IMR-90 (cell line): ENCODE measurements at regions not wholly inside any gene's neighbourhood (a gene's known extent, or its start where the extent isn't known, plus 50 kb on each side); places are given as distances from the start of the nearest gene placed in this dataset.

Experiments
- ATAC-seq: fragments of 200-7000 bp; cut with Tn5 transposase; 2 replicates; pipeline ENCODE4 v1.9.1; 2020; ENCODE audit warnings: low read depth, mild to moderate bottlenecking, moderate library complexity
- BruUV-seq: library from RNA; stranded (reverse); fragments of 400-500 nt; replicated peaks from 2 replicates; lab custom pipeline; 2021; lab: Mats Ljungman, UMichigan
- CTCF ChIA-PET: fragments of 300-600 bp; formaldehyde crosslinking; extraction: SDS; loops from one replicate; lab custom pipeline; 2021; ENCODE audit warnings: antibody characterized with exemption; lab: Yijun Ruan, JAX
- POLR2A ChIA-PET: fragments of 300-600 bp; sonication (Branson Sonifier 250); formaldehyde crosslinking; loops from one replicate; lab custom pipeline; 2022; ENCODE audit warnings: antibody characterized with exemption; ENCODE audit not compliant: unreplicated experiment; lab: Charles Lee
- DNase-seq: peaks from one replicate; pipeline ENCODE4 v3.0.0; 2013
- H2AFZ ChIP-seq: replicated peaks from 2 replicates; pipeline ENCODE3; 2013; ENCODE audit warnings: low read length, mild to moderate bottlenecking; ENCODE audit not compliant: poor library complexity
- H2AK5ac ChIP-seq: 2 replicates; pipeline ENCODE4 v1.6.1; 2013; ENCODE audit warnings: low read depth, low read length, inconsistent platforms
- H2AK9ac ChIP-seq: replicated peaks from 2 replicates; pipeline ENCODE3; 2013; ENCODE audit warnings: mild to moderate bottlenecking, low read depth, low read length, moderate library complexity; ENCODE audit not compliant: poor library complexity
- H2BK120ac ChIP-seq: 2 replicates; pipeline ENCODE4 v1.6.1; 2013; ENCODE audit warnings: low read depth, low read length, inconsistent platforms
- H2BK15ac ChIP-seq: 3 replicates; pipeline ENCODE4 v1.6.1; 2013; ENCODE audit warnings: low read depth, low read length, inconsistent platforms
- H2BK20ac ChIP-seq: 2 replicates; pipeline ENCODE4 v1.6.1; 2013; ENCODE audit warnings: low read depth, mild to moderate bottlenecking, inconsistent platforms, low read length, moderate library complexity
- H2BK5ac ChIP-seq: 2 replicates; pipeline ENCODE4 v1.6.1; 2013; ENCODE audit warnings: mild to moderate bottlenecking, low read depth, low read length, inconsistent platforms; ENCODE audit not compliant: poor library complexity, severe bottlenecking
- H3K14ac ChIP-seq: replicated peaks from 2 replicates; pipeline ENCODE4 v1.6.1; 2013; ENCODE audit warnings: low read depth, low read length, inconsistent platforms
- H3K18ac ChIP-seq: 2 replicates; pipeline ENCODE4 v1.6.1; 2013; ENCODE audit warnings: low read depth, low read length, control low read depth
- H3K23ac ChIP-seq: 2 replicates; pipeline ENCODE4 v1.6.1; 2013; ENCODE audit warnings: low read depth, low read length, inconsistent platforms
- H3K27ac ChIP-seq: 2 replicates; pipeline ENCODE4 v1.5.1; 2013; ENCODE audit warnings: mild to moderate bottlenecking, control low read depth, low read length; ENCODE audit not compliant: insufficient read depth
- H3K27me3 ChIP-seq: 2 replicates; pipeline ENCODE4 v1.6.1; 2013; ENCODE audit warnings: low read length; ENCODE audit not compliant: control insufficient read depth, insufficient read depth
- H3K36me3 ChIP-seq: 2 replicates; pipeline ENCODE4 v1.6.1; 2013; ENCODE audit warnings: low read length, mixed read lengths; ENCODE audit not compliant: control insufficient read depth, insufficient read depth
- H3K4ac ChIP-seq: 2 replicates; pipeline ENCODE4 v1.6.1; 2013; ENCODE audit warnings: low read depth, low read length, inconsistent platforms
- H3K4me1 ChIP-seq: 2 replicates; pipeline ENCODE4 v1.6.1; 2013; ENCODE audit warnings: low read length, mixed read lengths; ENCODE audit not compliant: control insufficient read depth, insufficient read depth
- H3K4me2 ChIP-seq: 2 replicates; pipeline ENCODE4 v1.6.1; 2013; ENCODE audit warnings: low read depth, mild to moderate bottlenecking, control low read depth, low read length, moderate library complexity
- H3K4me3 ChIP-seq: 2 replicates; pipeline ENCODE4 v1.5.1; 2013; ENCODE audit warnings: low read depth, mild to moderate bottlenecking, control low read depth, low read length, moderate library complexity; ENCODE audit not compliant: insufficient read depth
- H3K56ac ChIP-seq: 2 replicates; pipeline ENCODE4 v1.6.1; 2013; ENCODE audit warnings: low read length, inconsistent platforms; ENCODE audit not compliant: insufficient read depth; ENCODE audit errors: extremely low read depth
- H3K79me1 ChIP-seq, 2 experiments: 2 replicates each; pipeline ENCODE4 v1.6.1; 2013; ENCODE audit warnings: low read length in 2 of 2, inconsistent platforms in 1 of 2, low read depth in 1 of 2
- H3K9ac ChIP-seq: 2 replicates; pipeline ENCODE4 v1.6.1; 2013; ENCODE audit warnings: low read depth, low read length, control low read depth
- H3K9me1 ChIP-seq: 2 replicates; pipeline ENCODE4 v1.6.1; 2013; ENCODE audit warnings: low read length, inconsistent platforms; ENCODE audit not compliant: insufficient read depth
- H3K9me3 ChIP-seq: 2 replicates; pipeline ENCODE4 v1.6.1; 2013; ENCODE audit warnings: low read length; ENCODE audit not compliant: control insufficient read depth, insufficient read depth
- H4K20me1 ChIP-seq: 2 replicates; pipeline ENCODE4 v1.6.1; 2013; ENCODE audit warnings: low read length, inconsistent platforms; ENCODE audit not compliant: insufficient read depth
- H4K5ac ChIP-seq: 2 replicates; pipeline ENCODE4 v1.6.1; 2013; ENCODE audit warnings: mild to moderate bottlenecking, low read depth, low read length, control low read depth
- H4K8ac ChIP-seq, 2 experiments: 2 replicates each; pipeline ENCODE4 v1.6.1; 2013; ENCODE audit warnings: low read depth in 2 of 2, low read length in 2 of 2, control low read depth in 1 of 2, inconsistent platforms in 1 of 2
- H4K91ac ChIP-seq: 2 replicates; pipeline ENCODE4 v1.6.1; 2013; ENCODE audit warnings: low read depth, low read length, inconsistent platforms; ENCODE audit not compliant: insufficient read depth
- BHLHE40 ChIP-seq: fragments of 150-350 bp; IDR thresholded peaks from 2 replicates; pipeline ENCODE4 v1.6.1; 2016; ENCODE audit warnings: mild to moderate bottlenecking, low read depth, low read length
- CEBPB ChIP-seq: IDR thresholded peaks from 2 replicates; pipeline ENCODE4 v1.6.1; 2012; ENCODE audit warnings: low read depth, low read length, improper control_type of control experiment
- CHD1 ChIP-seq: IDR thresholded peaks from 2 replicates; pipeline ENCODE4 v1.6.1; 2012; ENCODE audit warnings: low read depth, low read length, improper control_type of control experiment
- CTCF ChIP-seq: conservative IDR thresholded peaks from 2 replicates; pipeline ENCODE4 v1.5.1; 2012; ENCODE audit warnings: mild to moderate bottlenecking, low read depth, low read length, improper control_type of control experiment
- ELK1 ChIP-seq: fragments of 150-350 bp; IDR thresholded peaks from 2 replicates; pipeline ENCODE4 v1.6.1; 2016; ENCODE audit warnings: low read depth, mild to moderate bottlenecking, low read length, moderate library complexity, borderline replicate concordance
- FOS ChIP-seq: fragments of 150-350 bp; IDR thresholded peaks from 2 replicates; pipeline ENCODE4 v1.6.1; 2016; ENCODE audit warnings: low read depth, low read length
- MAFK ChIP-seq: IDR thresholded peaks from 2 replicates; pipeline ENCODE4 v1.6.1; 2012; ENCODE audit warnings: low read depth, low read length, improper control_type of control experiment
- MAZ ChIP-seq: IDR thresholded peaks from 2 replicates; pipeline ENCODE4 v1.6.1; 2012; ENCODE audit warnings: low read depth, mild to moderate bottlenecking, low read length, improper control_type of control experiment, moderate library complexity, borderline replicate concordance
- MXI1 ChIP-seq: IDR thresholded peaks from 2 replicates; pipeline ENCODE4 v1.6.1; 2012; ENCODE audit warnings: low read depth, mild to moderate bottlenecking, low read length, moderate library complexity, borderline replicate concordance
- NFE2L2 ChIP-seq: fragments of 150-350 bp; IDR thresholded peaks from 2 replicates; pipeline ENCODE4 v1.6.1; 2016; ENCODE audit warnings: low read depth, mild to moderate bottlenecking, low read length
- POLR2A ChIP-seq: IDR thresholded peaks from 2 replicates; pipeline ENCODE4 v1.6.1; 2012; ENCODE audit warnings: mild to moderate bottlenecking, low read depth, low read length
- RAD21 ChIP-seq: IDR thresholded peaks from 2 replicates; pipeline ENCODE4 v1.6.1; 2012; ENCODE audit warnings: low read length, improper control_type of control experiment
- RCOR1 ChIP-seq: IDR thresholded peaks from 2 replicates; pipeline ENCODE4 v1.6.1; 2012; ENCODE audit warnings: mild to moderate bottlenecking, low read length, improper control_type of control experiment; ENCODE audit not compliant: insufficient replicate concordance
- RFX5 ChIP-seq: IDR thresholded peaks from 2 replicates; pipeline ENCODE4 v1.8.0; 2012; ENCODE audit warnings: low read depth, mild to moderate bottlenecking, low read length, moderate library complexity
- SMC3 ChIP-seq: fragments of 150-350 bp; IDR thresholded peaks from 2 replicates; pipeline ENCODE4 v1.6.1; 2016; ENCODE audit warnings: low read depth, mild to moderate bottlenecking, antibody characterized with exemption, low read length, moderate library complexity
- USF2 ChIP-seq: fragments of 150-350 bp; IDR thresholded peaks from 2 replicates; pipeline ENCODE4 v1.6.1; 2017; ENCODE audit warnings: mild to moderate bottlenecking, antibody characterized with exemption, low read length, low read depth
- WGBS, 2 experiments: methylation state at CpG; one replicate each; pipeline versions ENCODE4 v1.1.5 to v1.1.7; 2013; ENCODE audit warnings: missing lambda C conversion rate in 2 of 2; ENCODE audit not compliant: insufficient read length in 1 of 2; ENCODE audit errors: extremely low coverage in 2 of 2; 5-methylcytosine and 5-hydroxymethylcytosine counted together
- dilution Hi-C: fragments of 300-500 bp; cut with HindIII; formaldehyde crosslinking; loops from one replicate; pipeline ENCODE4 v1.14.3; 2018; ENCODE audit warnings: low sequenced_read_pairs; ENCODE audit not compliant: unreplicated experiment
- in situ Hi-C: fragments of 300-500 bp; cut with MboI; formaldehyde crosslinking; loops from 3 replicates; pipeline ENCODE4 v1.14.3; 2019; ENCODE audit warnings: low sequenced_read_pairs, inconsistent platforms, mixed read lengths
- intact Hi-C: fragments of 100-400 bp; cut with micrococcal nuclease; formaldehyde crosslinking; loops from 2 replicates; pipeline ENCODE4 v1.10.0; 2022

GRCh38 chr22:34017205-34017604 lies 96.9 kb upstream of the LARGE1 start:
- ATAC-seq (no peak), DNase-seq (no peak)
- in situ Hi-C loops, result no loop called here

More at GRCh38 chr22:34017205-34017604, 96.9 kb upstream of the LARGE1 start:
- H2BK120ac ChIP-seq, result no peak overlapping the region
- no peak overlapping the region for H4K5ac ChIP-seq
- H2BK5ac ChIP-seq, result no peak overlapping the region
- H3K23ac ChIP-seq, result no peak overlapping the region
- H2AK9ac ChIP-seq, result no peak overlapping the region
- H2AFZ ChIP-seq, result no peak overlapping the region
- no peak overlapping the region for H3K4me2 ChIP-seq
- H2AK5ac ChIP-seq, result no peak overlapping the region
- H3K27ac ChIP-seq, result no peak overlapping the region
- H4K91ac ChIP-seq, result no peak overlapping the region
- no TSS peak for BruUV-seq
- H3K4me3 ChIP-seq, result no peak overlapping the region
- H3K9me3 ChIP-seq, result peaks cover 10% of the 10 kb centered on the region
- H2BK20ac ChIP-seq, result no peak overlapping the region
- POLR2A ChIA-PET, result no interaction called here
- H3K4me1 ChIP-seq, result no peaks in the 10 kb centered on the region
- no peaks in the 10 kb centered on the region for H3K36me3 ChIP-seq
- H3K56ac ChIP-seq, result no peak overlapping the region
- no CpG with 5 or more reads among the region's 4 CpGs for WGBS, 2 experiments
- no peak overlapping the region for H2BK15ac ChIP-seq
- H3K9me1 ChIP-seq, result no peaks in the 10 kb centered on the region
- CTCF ChIA-PET, result no interaction called here
- H4K20me1 ChIP-seq, result no peaks in the 10 kb centered on the region
- no peaks in the 10 kb centered on the region for H3K27me3 ChIP-seq
- H3K14ac ChIP-seq, result no peak overlapping the region
- dilution Hi-C loops (no loop called here), intact Hi-C loops (no loop called here)
- H4K8ac ChIP-seq, result no peak overlapping the region
- H3K18ac ChIP-seq, result no peak overlapping the region
- no peak for TF ChIP-seq CHD1
- TF ChIP-seq ELK1, result no peak
- no peak for TF ChIP-seq RFX5
- no peak for TF ChIP-seq SMC3
- no peak for TF ChIP-seq RAD21
- TF ChIP-seq CEBPB, result no peak
- no peak for TF ChIP-seq NFE2L2
- no peak for TF ChIP-seq FOS
- no peak for TF ChIP-seq CTCF
- no peak for TF ChIP-seq USF2
- no peak for TF ChIP-seq RCOR1
- no peak for TF ChIP-seq MXI1
- no peak for TF ChIP-seq MAFK
- TF ChIP-seq BHLHE40, result no peak
- TF ChIP-seq POLR2A, result no peak
- TF ChIP-seq MAZ, result no peak
- H3K79me1 ChIP-seq, result no peaks in the 10 kb centered on the region
- H3K4ac ChIP-seq, result no peak overlapping the region
- no peak overlapping the region for H3K9ac ChIP-seq
